ENCODE measurements at regions not wholly inside any gene's neighbourhood (a gene's known extent, or its start where the extent isn't known, plus 50 kb on each side); places are given as distances from the start of the nearest gene placed in this dataset.

- Histone ChIP-seq H3K9me3 (no peaks in the 10 kb centered on the region), H3K4me1 (no peaks in the 10 kb centered on the region), H3K27ac (no peak overlapping the region), H3K36me3 (ENCODE audit: insufficient read depth in 1 of 2, low read depth in 1 of 2) (no peaks in the 10 kb centered on the region), H3K4me3 (no peak overlapping the region), H3K27me3 (ENCODE audit: insufficient read depth in 3 of 3, low read length in 2 of 3) (no peaks in the 10 kb centered on the region)
- ATAC-seq: no peak
- WGBS, 3 donors: 75 to 93% (median 84%) methylated on average over 2 of the region's 2 CpGs
- DNase-seq: no peak
- no peak for TF ChIP-seq CTCF (IDR thresholded peaks at IDR 0.05)
- intact Hi-C loops (cut with DNase I): no loop called here
Observed at GRCh38 chr1:228821252-228821651, 86.0 kb downstream of the RHOU start.

- intact Hi-C loops (cut with DNase I): no loop called here
Observed at GRCh38 chr1:228823200-228823599, 87.9 kb downstream of the RHOU start.

GRCh38 chr1:228824366-228824765, 89.1 kb downstream of the RHOU start:
- Histone ChIP-seq H3K4me3 (no peak overlapping the region), H3K9me3 (no peaks in the 10 kb centered on the region), H3K36me3 (ENCODE audit: insufficient read depth in 1 of 2, low read depth in 1 of 2) (no peaks in the 10 kb centered on the region), H3K4me1 (peaks cover 7% of the 10 kb centered on the region), H3K27me3 (ENCODE audit: insufficient read depth in 3 of 3, low read length in 2 of 3) (no peaks in the 10 kb centered on the region), H3K27ac (no peak overlapping the region)
- no peak for TF ChIP-seq CTCF (IDR thresholded peaks at IDR 0.05)
- WGBS, 3 donors: 93 to 98% (median 95%) methylated on average over 7 of the region's 7 CpGs
- ATAC-seq: no peak
- no peak for DNase-seq
- intact Hi-C loops (cut with DNase I): no loop called here

More at GRCh38 chr1:228823200-228823599, 87.9 kb downstream of the RHOU start:
- Histone ChIP-seq H3K27me3 (ENCODE audit: insufficient read depth in 3 of 3, low read length in 2 of 3) (no peaks in the 10 kb centered on the region), H3K27ac (no peak overlapping the region), H3K9me3 (no peaks in the 10 kb centered on the region), H3K36me3 (ENCODE audit: insufficient read depth in 1 of 2, low read depth in 1 of 2) (no peaks in the 10 kb centered on the region), H3K4me1 (peaks cover 7% of the 10 kb centered on the region), H3K4me3 (no peak overlapping the region)
- no peak for ATAC-seq
- no peak for DNase-seq
- no peak for TF ChIP-seq CTCF (IDR thresholded peaks at IDR 0.05)
- WGBS, 3 donors: 63 to 84% (median 65%) methylated on average over 3 of the region's 3 CpGs

- no peaks in the 10 kb centered on the region for H3K27me3 ChIP-seq (ENCODE audit: insufficient read depth in 3 of 3, low read length in 2 of 3)
- no peak for TF ChIP-seq CTCF (IDR thresholded peaks at IDR 0.05)
- intact Hi-C loops (cut with DNase I): no loop called here
- no peaks in the 10 kb centered on the region for H3K9me3 ChIP-seq
- H3K36me3 ChIP-seq (ENCODE audit: insufficient read depth in 1 of 2, low read depth in 1 of 2): no peaks in the 10 kb centered on the region
- DNase-seq (no peak), ATAC-seq (no peak)
- no peak overlapping the region for H3K27ac ChIP-seq
- no peak overlapping the region for H3K4me3 ChIP-seq
- H3K4me1 ChIP-seq: peaks cover 7% of the 10 kb centered on the region
Observed at GRCh38 chr1:228825041-228825440, 89.8 kb downstream of the RHOU start.

GRCh38 chr1:228825840-228826484, 90.7 kb downstream of the RHOU start:
- H3K27me3 ChIP-seq (ENCODE audit: insufficient read depth in 3 of 3, low read length in 2 of 3): no peaks in the 10 kb centered on the region
- DNase-seq (no peak), ATAC-seq (no peak)
- H3K27ac ChIP-seq: no peak overlapping the region
- H3K36me3 ChIP-seq (ENCODE audit: insufficient read depth in 1 of 2, low read depth in 1 of 2): no peaks in the 10 kb centered on the region
- H3K4me1 ChIP-seq: peaks cover 7% of the 10 kb centered on the region
- H3K9me3 ChIP-seq: no peaks in the 10 kb centered on the region
- intact Hi-C loops (cut with DNase I): no loop called here
- no peak for TF ChIP-seq CTCF (IDR thresholded peaks at IDR 0.05)
- WGBS, 3 donors: 70 to 79% (median 71%) methylated on average over 5 of the region's 5 CpGs
- no peak overlapping the region for H3K4me3 ChIP-seq

Measured in psoas muscle (tissue), 7 donors.